ENCODE measurements at regions not wholly inside any gene's neighbourhood (a gene's known extent, or its start where the extent isn't known, plus 50 kb on each side); places are given as distances from the start of the nearest gene placed in this dataset.

GRCh38 chr11:86156397-86156955 lies 87.6 kb upstream of the PICALM start:
- Histone ChIP-seq H3K4me3 (ENCODE audit: insufficient read depth, low read depth, low read length) (no peak overlapping the region), H3K36me3 (ENCODE audit: insufficient read depth, low read length) (no peaks in the 10 kb centered on the region), H3K9ac (ENCODE audit: low read length) (no peak overlapping the region), H3K9me3 (ENCODE audit: insufficient read depth, low read depth, low read length) (no peaks in the 10 kb centered on the region), H4K20me1 (ENCODE audit: insufficient read depth, low read length) (no peaks in the 10 kb centered on the region), H3K4me2 (ENCODE audit: low read length) (no peak overlapping the region), H3K4me1 (ENCODE audit: insufficient read depth, low read length) (peaks cover 9% of the 10 kb centered on the region), H3K27me3 (ENCODE audit: insufficient read depth, low read length) (no peaks in the 10 kb centered on the region), H3K79me2 (ENCODE audit: insufficient read depth, low read length) (no peaks in the 10 kb centered on the region), H3K27ac (ENCODE audit: low read depth, low read length) (no peak overlapping the region), H2AFZ (ENCODE audit: low read depth, low read length) (no peak overlapping the region)
- no peak for FAIRE-seq
- H3K4me1 Mint-ChIP-seq (ENCODE audit: low read depth, unreplicated experiment): peaks cover 12% of the 10 kb centered on the region
- no peak overlapping the region for H3K4me3 Mint-ChIP-seq (ENCODE audit: unreplicated experiment)
- H3K36me3 Mint-ChIP-seq (ENCODE audit: low read depth, unreplicated experiment): peaks cover 3% of the 10 kb centered on the region
- no peak for TF ChIP-seq CTCF (IDR thresholded peaks at IDR 0.05; ENCODE audit: insufficient read depth, low read depth, low read length)
- no peak for TF ChIP-seq EZH2 (IDR thresholded peaks at IDR 0.05; ENCODE audit: insufficient read depth, low read length)
- no peak overlapping the region for H3K27ac Mint-ChIP-seq (ENCODE audit: unreplicated experiment)
- no peaks in the 10 kb centered on the region for H3K9me3 Mint-ChIP-seq (ENCODE audit: unreplicated experiment)
- no peak for DNase-seq (ENCODE audit: low read depth)
- peaks cover 4% of the 10 kb centered on the region for H3K27me3 Mint-ChIP-seq (ENCODE audit: low read depth, unreplicated experiment)

- H3K4me3 Mint-ChIP-seq (ENCODE audit: unreplicated experiment): no peak overlapping the region
- DNase-seq (ENCODE audit: low read depth): no peak
- peaks cover 4% of the 10 kb centered on the region for H3K27me3 Mint-ChIP-seq (ENCODE audit: low read depth, unreplicated experiment)
- Histone ChIP-seq H3K4me2 (ENCODE audit: low read length) (no peak overlapping the region), H3K79me2 (ENCODE audit: insufficient read depth, low read length) (no peaks in the 10 kb centered on the region), H3K4me3 (ENCODE audit: insufficient read depth, low read depth, low read length) (no peak overlapping the region), H3K27me3 (ENCODE audit: insufficient read depth, low read length) (no peaks in the 10 kb centered on the region), H3K4me1 (ENCODE audit: insufficient read depth, low read length) (peaks cover 19% of the 10 kb centered on the region), H4K20me1 (ENCODE audit: insufficient read depth, low read length) (no peaks in the 10 kb centered on the region), H3K9me3 (ENCODE audit: insufficient read depth, low read depth, low read length) (no peaks in the 10 kb centered on the region), H2AFZ (ENCODE audit: low read depth, low read length) (no peak overlapping the region), H3K27ac (ENCODE audit: low read depth, low read length) (no peak overlapping the region), H3K9ac (ENCODE audit: low read length) (no peak overlapping the region), H3K36me3 (ENCODE audit: insufficient read depth, low read length) (no peaks in the 10 kb centered on the region)
- H3K36me3 Mint-ChIP-seq (ENCODE audit: low read depth, unreplicated experiment): peaks cover 3% of the 10 kb centered on the region
- H3K4me1 Mint-ChIP-seq (ENCODE audit: low read depth, unreplicated experiment): peaks cover 20% of the 10 kb centered on the region
- H3K9me3 Mint-ChIP-seq (ENCODE audit: unreplicated experiment): no peaks in the 10 kb centered on the region
- FAIRE-seq: no peak
- TF ChIP-seq EZH2 (IDR thresholded peaks at IDR 0.05; ENCODE audit: insufficient read depth, low read length) (no peak), CTCF (IDR thresholded peaks at IDR 0.05; ENCODE audit: insufficient read depth, low read depth, low read length) (no peak)
- H3K27ac Mint-ChIP-seq (ENCODE audit: unreplicated experiment): no peak overlapping the region
Observed at GRCh38 chr11:86155200-86155844, 86.4 kb upstream of the PICALM start.

- peaks cover 3% of the 10 kb centered on the region for H3K36me3 Mint-ChIP-seq (ENCODE audit: low read depth, unreplicated experiment)
- TF ChIP-seq CTCF (IDR thresholded peaks at IDR 0.05; ENCODE audit: insufficient read depth, low read depth, low read length): no peak
- TF ChIP-seq EZH2 (IDR thresholded peaks at IDR 0.05; ENCODE audit: insufficient read depth, low read length): no peak
- Histone ChIP-seq H3K4me1 (ENCODE audit: insufficient read depth, low read length) (peaks cover 19% of the 10 kb centered on the region), H3K27ac (ENCODE audit: low read depth, low read length) (no peak overlapping the region), H3K36me3 (ENCODE audit: insufficient read depth, low read length) (no peaks in the 10 kb centered on the region), H3K4me2 (ENCODE audit: low read length) (no peak overlapping the region), H4K20me1 (ENCODE audit: insufficient read depth, low read length) (no peaks in the 10 kb centered on the region), H3K79me2 (ENCODE audit: insufficient read depth, low read length) (no peaks in the 10 kb centered on the region), H3K9ac (ENCODE audit: low read length) (no peak overlapping the region), H3K4me3 (ENCODE audit: insufficient read depth, low read depth, low read length) (no peak overlapping the region), H3K27me3 (ENCODE audit: insufficient read depth, low read length) (no peaks in the 10 kb centered on the region), H2AFZ (ENCODE audit: low read depth, low read length) (no peak overlapping the region), H3K9me3 (ENCODE audit: insufficient read depth, low read depth, low read length) (no peaks in the 10 kb centered on the region)
- H3K27me3 Mint-ChIP-seq (ENCODE audit: low read depth, unreplicated experiment): peaks cover 4% of the 10 kb centered on the region
- H3K4me3 Mint-ChIP-seq (ENCODE audit: unreplicated experiment): no peak overlapping the region
- H3K27ac Mint-ChIP-seq (ENCODE audit: unreplicated experiment): no peak overlapping the region
- H3K9me3 Mint-ChIP-seq (ENCODE audit: unreplicated experiment): no peaks in the 10 kb centered on the region
- no peak for FAIRE-seq
- peaks cover 20% of the 10 kb centered on the region for H3K4me1 Mint-ChIP-seq (ENCODE audit: low read depth, unreplicated experiment)
- no peak for DNase-seq (ENCODE audit: low read depth)
Observed at GRCh38 chr11:86153439-86153838, 84.6 kb upstream of the PICALM start.
